Activated CD4-positive, alpha-beta T cell treated with anti-CD3 and anti-CD28 coated beads for 36 hours (primary cell): ENCODE measurements at regions not wholly inside any gene's neighbourhood (a gene's known extent, or its start where the extent isn't known, plus 50 kb on each side); places are given as distances from the start of the nearest gene placed in this dataset.
A peak's percentile ranks its signal among the peaks of the same experiment; 100 is the strongest.

Experiments
- ATAC-seq: fragments of 200-7000 bp; cut with Tn5 transposase; one replicate; pipeline ENCODE4 v1.10.0; 2021; ENCODE audit warnings: mild to moderate bottlenecking, moderate library complexity
- CTCF ChIA-PET: fragments of 350-600 bp; sonication (Branson Sonifier 250); formaldehyde crosslinking; loops from one replicate; lab custom pipeline; 2021; ENCODE audit warnings: antibody characterized with exemption; lab: Charles Lee
- POLR2A ChIA-PET: fragments of 350-600 bp; sonication (Branson Sonifier 250); formaldehyde crosslinking; loops from one replicate; lab custom pipeline; 2021; ENCODE audit warnings: antibody characterized with exemption, inconsistent platforms; lab: Charles Lee
- DNase-seq: peaks from one replicate; pipeline ENCODE4 v3.0.0-alpha.2; 2020
- H3K27ac Mint-ChIP-seq: one replicate; pipeline ENCODE4 v1.8.0; 2021; ENCODE audit warnings: mixed read lengths
- H3K27me3 Mint-ChIP-seq: one replicate; pipeline ENCODE4 v1.8.0; 2021; ENCODE audit warnings: mixed read lengths
- H3K36me3 Mint-ChIP-seq: one replicate; pipeline ENCODE4 v1.8.0; 2021; ENCODE audit warnings: low read depth, mixed read lengths
- H3K4me1 Mint-ChIP-seq: one replicate; pipeline ENCODE4 v1.8.0; 2021; ENCODE audit warnings: mixed read lengths
- H3K4me3 Mint-ChIP-seq: one replicate; pipeline ENCODE4 v1.8.0; 2021; ENCODE audit warnings: mild to moderate bottlenecking, moderate library complexity, mixed read lengths
- H3K9me3 Mint-ChIP-seq: one replicate; pipeline ENCODE4 v1.8.0; 2021; ENCODE audit warnings: low read depth, mixed read lengths
- intact Hi-C, 2 experiments: fragments of 100-400 bp; cut with DNase I in 1 of 2; cut with micrococcal nuclease in 1 of 2; formaldehyde crosslinking; loops; one replicate each; pipeline versions ENCODE4 v1.14.2 to v1.15.1; 2022 to 2024; cut with DNase I, micrococcal nuclease

DNA sequence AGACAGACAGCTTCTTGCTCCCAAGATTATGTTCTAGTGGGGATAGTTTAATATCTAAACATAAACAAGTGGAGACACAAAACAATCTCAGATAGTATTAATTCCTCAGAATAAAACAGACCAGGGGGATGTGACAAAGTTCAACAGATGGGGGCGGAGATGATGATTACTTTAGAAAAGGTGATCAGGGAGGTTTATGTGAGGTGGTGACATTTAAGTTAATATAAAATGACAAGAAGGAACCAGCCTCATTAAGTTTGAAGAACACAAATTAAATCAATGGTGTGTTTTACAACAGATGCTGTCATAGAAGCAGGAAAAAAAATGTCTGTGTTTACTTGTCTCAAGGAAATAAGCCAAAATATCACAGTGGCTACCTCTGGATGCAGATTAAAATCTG is 119.6 kb upstream of the HMHB1 start:
- intact Hi-C loops = no loop called here

DNA sequence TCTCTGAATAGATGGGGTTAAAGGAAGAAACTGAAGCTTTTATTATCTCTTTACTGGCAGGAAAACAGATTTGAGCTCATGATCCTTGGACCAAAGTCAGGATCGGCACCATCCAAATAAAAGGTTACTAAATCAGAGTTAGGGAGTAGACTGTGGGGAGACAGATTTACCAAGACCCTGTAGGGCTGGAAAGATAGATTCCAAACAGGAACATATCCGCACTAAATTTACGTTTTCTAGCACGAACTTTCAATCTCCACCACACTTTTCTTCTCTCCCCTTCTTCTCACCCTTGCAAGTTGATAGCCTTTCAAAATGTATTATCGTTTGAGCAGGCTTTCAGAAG is 120.0 kb upstream of the HMHB1 start:
- POLR2A ChIA-PET = no interaction called here
- intact Hi-C loops = no loop called here
- no peak for ATAC-seq

More for the DNA sequence above, 119.6 kb upstream of the HMHB1 start:
- Mint-ChIP-seq H3K27ac (no peak overlapping the region), H3K9me3 (peaks cover 9% of the 10 kb centered on the region), H3K4me1 (peaks cover 12% of the 10 kb centered on the region), H3K4me3 (no peak overlapping the region), H3K36me3 (peaks cover 8% of the 10 kb centered on the region), H3K27me3 (peaks cover 8% of the 10 kb centered on the region)
- DNase-seq = no peak
- POLR2A ChIA-PET = no interaction called here
- CTCF ChIA-PET = interaction anchor here (0.6 to 1.4 kb wide), 4 partner anchors 9 to 460 kb away, joined by 3 to 4 read pairs (median 4); no protein-coding TSS in a partner anchor
- ATAC-seq = no peak

DNA sequence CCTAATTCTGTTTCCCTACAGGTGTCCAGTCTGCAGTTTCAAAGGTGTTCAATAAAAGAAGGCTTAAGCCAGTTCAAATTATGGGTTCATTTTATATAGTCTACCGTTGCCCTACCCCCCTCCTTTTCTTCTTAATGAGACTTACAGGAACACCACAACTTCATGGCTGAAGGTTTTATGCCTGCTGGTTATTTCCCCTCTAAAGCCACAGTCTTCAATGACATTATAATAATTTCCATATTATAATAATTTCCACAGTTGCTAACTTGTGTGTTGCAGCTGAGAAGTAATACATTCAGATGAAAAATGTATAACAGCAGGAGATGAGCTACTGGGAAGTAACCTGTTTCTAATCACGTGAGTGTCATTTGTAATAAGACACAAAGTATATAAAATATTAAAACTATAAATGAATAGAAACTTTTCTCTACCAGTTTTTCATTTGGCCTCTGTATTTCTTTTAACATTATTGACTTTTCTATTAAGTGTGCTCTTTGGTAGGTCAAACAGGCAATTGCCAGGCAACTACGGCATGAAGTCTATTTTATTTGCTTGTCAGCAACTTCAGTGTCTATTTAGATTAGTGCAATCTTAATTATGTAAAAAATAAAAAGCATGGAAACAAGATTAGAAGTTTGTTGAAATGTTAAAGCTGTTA is 120.5 kb upstream of the HMHB1 start:
- CTCF ChIA-PET = interaction anchor here (1.1 to 1.4 kb wide), 4 partner anchors 9 to 461 kb away, joined by 3 to 4 read pairs (median 4); no protein-coding TSS in a partner anchor
- H3K27ac Mint-ChIP-seq = no peak overlapping the region
- H3K4me1 Mint-ChIP-seq = peaks cover 11% of the 10 kb centered on the region
- peaks cover 6% of the 10 kb centered on the region for H3K27me3 Mint-ChIP-seq
- H3K36me3 Mint-ChIP-seq = peaks cover 8% of the 10 kb centered on the region
- no peak overlapping the region for H3K4me3 Mint-ChIP-seq
- intact Hi-C loops = no loop called here
- ATAC-seq (no peak), DNase-seq (no peak)
- H3K9me3 Mint-ChIP-seq = peaks cover 9% of the 10 kb centered on the region
- POLR2A ChIA-PET = no interaction called here

More for the DNA sequence above, 120.0 kb upstream of the HMHB1 start:
- Mint-ChIP-seq H3K9me3 (peaks cover 9% of the 10 kb centered on the region), H3K36me3 (peaks cover 8% of the 10 kb centered on the region), H3K4me3 (no peak overlapping the region), H3K27me3 (peaks cover 6% of the 10 kb centered on the region), H3K27ac (no peak overlapping the region), H3K4me1 (peaks cover 11% of the 10 kb centered on the region)
- CTCF ChIA-PET = interaction anchor here (1.1 to 1.4 kb wide), 4 partner anchors 9 to 460 kb away, joined by 3 to 4 read pairs (median 4); no protein-coding TSS in a partner anchor
- no peak for DNase-seq

DNA sequence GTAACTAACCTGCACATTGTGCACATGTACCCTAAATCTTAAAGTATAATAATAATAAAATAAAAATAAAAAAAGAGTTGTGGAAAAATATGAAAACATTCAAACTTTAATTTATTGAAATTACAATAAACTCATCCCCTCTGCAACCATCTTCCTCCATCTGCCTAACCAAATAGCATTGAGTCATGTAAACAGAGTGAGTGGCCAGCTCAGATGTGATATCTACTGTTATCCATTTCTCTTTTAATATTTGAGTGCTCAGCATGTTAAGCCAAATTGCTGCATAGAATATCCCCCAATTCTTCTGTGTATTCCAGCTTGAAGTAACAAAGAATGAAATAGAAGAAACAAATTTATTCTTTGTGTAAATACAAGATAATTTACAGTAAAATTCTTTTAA is 124.4 kb upstream of the HMHB1 start:
- Mint-ChIP-seq H3K4me1 (no peaks in the 10 kb centered on the region), H3K27ac (no peak overlapping the region), H3K27me3 (peaks cover 6% of the 10 kb centered on the region), H3K4me3 (no peak overlapping the region), H3K9me3 (peaks cover 9% of the 10 kb centered on the region), H3K36me3 (peaks cover 8% of the 10 kb centered on the region)
- intact Hi-C loops = no loop called here
- ATAC-seq = no peak
- no peak for DNase-seq
- ChIA-PET POLR2A (no interaction called here), CTCF (no interaction called here)

DNA sequence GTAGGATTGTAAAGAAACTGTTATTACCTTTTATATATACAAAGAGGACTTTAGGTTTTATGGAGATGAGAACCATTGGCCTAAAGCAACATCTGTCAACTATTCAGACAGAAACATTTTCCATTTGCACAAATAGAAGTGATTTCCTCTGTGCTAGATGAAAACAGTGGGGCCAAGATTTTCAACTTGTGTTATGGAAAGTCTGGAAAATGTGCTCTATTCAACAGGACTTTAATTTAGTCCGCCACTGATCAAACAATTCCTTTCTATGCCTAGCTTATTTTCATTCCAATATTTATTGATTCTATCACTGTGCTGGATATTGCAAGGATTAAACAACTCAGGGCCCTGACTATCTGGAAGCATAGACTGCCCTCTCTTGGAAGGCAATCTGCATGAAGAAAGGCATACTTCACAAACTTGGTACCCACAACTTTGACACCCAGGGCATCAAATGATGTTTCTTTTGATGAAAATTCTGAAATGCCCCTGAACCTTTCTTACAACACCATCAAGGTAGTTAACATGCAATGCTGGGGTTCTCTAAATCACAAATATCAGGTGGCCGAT is 126.6 kb upstream of the HMHB1 start:
- intact Hi-C loops = no loop called here
- DNase-seq = no peak
- CTCF ChIA-PET = no interaction called here
- H3K27ac Mint-ChIP-seq = no peak overlapping the region
- no peak for ATAC-seq
- peaks cover 3% of the 10 kb centered on the region for H3K27me3 Mint-ChIP-seq
- H3K9me3 Mint-ChIP-seq = peaks cover 5% of the 10 kb centered on the region
- H3K4me1 Mint-ChIP-seq = no peaks in the 10 kb centered on the region
- H3K36me3 Mint-ChIP-seq = peaks cover 5% of the 10 kb centered on the region
- POLR2A ChIA-PET = no interaction called here
- no peak overlapping the region for H3K4me3 Mint-ChIP-seq

DNA sequence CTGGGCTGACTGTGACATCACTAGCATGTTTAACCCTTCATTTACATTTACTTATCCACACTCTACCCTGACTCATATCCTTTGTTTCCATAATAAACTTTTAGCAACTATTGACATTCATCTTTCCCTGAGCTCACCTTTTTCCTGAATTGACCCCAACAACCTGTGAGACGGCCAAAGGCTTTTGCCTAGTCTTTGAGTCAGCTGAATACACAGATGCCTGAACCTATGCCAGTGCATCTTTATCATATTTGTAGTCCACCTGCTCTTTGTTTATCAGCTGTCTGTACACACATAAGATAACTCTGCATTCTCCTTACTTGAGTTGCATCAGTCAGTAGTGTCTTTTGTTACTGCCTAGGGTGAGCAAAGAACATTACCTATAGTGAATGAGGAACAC is 128.5 kb upstream of the HMHB1 start:
- Mint-ChIP-seq H3K36me3 (no peaks in the 10 kb centered on the region), H3K4me3 (no peak overlapping the region), H3K9me3 (no peaks in the 10 kb centered on the region), H3K27me3 (no peaks in the 10 kb centered on the region), H3K4me1 (peaks cover 17% of the 10 kb centered on the region), H3K27ac (no peak overlapping the region)
- intact Hi-C loops = no loop called here
- ChIA-PET CTCF (interaction anchor here (1.2 to 1.4 kb wide), 2 partner anchors 15 to 141 kb away, joined by 3 to 4 read pairs; no protein-coding TSS in a partner anchor), POLR2A (no interaction called here)
- DNase-seq (no peak), ATAC-seq (no peak)

DNA sequence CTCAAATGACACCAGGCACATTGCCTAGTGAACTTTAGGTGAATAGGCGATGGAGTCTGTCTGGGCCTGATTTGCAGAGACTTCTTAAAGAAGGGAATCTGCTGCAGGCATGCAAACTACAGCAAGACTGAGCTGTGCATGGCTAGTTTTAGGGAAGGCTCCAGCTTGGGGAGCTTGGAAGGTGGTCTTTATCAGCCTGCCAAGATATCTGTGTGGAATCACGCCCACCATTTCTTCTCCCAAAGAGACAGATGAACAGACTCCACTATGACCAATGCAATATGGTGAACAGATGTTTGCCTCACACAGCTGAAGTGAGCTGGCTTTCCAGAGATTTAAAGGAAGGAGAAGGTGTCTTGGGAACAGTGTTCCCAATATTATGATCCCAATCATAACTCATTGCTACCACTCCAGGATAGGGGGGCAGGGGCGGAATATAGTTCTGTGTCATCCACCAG is 129.0 kb upstream of the HMHB1 start:
- no peak overlapping the region for H3K4me3 Mint-ChIP-seq
- CTCF ChIA-PET = interaction anchor here (0.8 to 1.4 kb wide), 3 partner anchors 9 to 142 kb away, joined by 3 to 4 read pairs (median 4); no protein-coding TSS in a partner anchor
- H3K9me3 Mint-ChIP-seq = no peaks in the 10 kb centered on the region
- H3K27me3 Mint-ChIP-seq = no peaks in the 10 kb centered on the region
- DNase-seq (no peak), ATAC-seq (no peak)
- POLR2A ChIA-PET = no interaction called here
- no peak overlapping the region for H3K27ac Mint-ChIP-seq
- no peaks in the 10 kb centered on the region for H3K36me3 Mint-ChIP-seq
- intact Hi-C loops = no loop called here
- peaks cover 22% of the 10 kb centered on the region for H3K4me1 Mint-ChIP-seq

DNA sequence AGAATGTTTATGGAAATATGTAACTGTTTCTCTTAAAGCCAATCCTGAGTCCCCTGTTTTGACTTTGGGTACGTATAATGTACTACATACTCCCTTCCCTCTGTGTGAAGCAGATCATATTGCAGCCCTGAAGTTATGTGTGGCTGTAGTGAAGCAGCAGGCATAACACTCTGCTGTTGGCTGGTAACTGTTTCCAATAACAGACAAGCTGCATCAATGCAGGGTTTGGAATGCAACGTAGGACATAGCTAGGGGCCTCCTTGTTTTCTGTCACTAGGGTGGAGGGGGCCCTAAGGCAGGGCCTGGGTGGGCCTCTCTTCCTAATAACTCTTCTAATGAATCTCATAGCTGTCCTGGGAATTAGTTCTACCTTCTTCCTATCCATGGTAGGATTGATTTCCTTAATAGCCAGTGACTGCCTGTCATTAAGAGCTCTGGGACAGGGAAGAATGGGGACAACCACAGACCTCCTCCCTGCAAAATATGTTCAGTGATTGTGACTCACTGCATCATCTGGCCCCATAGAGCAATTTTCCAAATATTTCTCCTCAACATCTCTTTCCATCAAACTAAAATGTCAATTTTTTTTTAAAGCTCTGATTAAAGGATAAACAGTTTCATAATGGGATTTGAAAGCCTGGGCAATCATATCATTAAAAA is 129.6 kb upstream of the HMHB1 start:
- ATAC-seq = no peak
- no peaks in the 10 kb centered on the region for H3K36me3 Mint-ChIP-seq
- H3K27ac Mint-ChIP-seq = no peak overlapping the region
- no peaks in the 10 kb centered on the region for H3K27me3 Mint-ChIP-seq
- intact Hi-C loops = no loop called here
- DNase-seq = no peak
- CTCF ChIA-PET = interaction anchor here (0.8 to 1.4 kb wide), 3 partner anchors 9 to 142 kb away, joined by 3 to 4 read pairs (median 4); no protein-coding TSS in a partner anchor
- POLR2A ChIA-PET = no interaction called here
- H3K4me3 Mint-ChIP-seq = no peak overlapping the region
- H3K9me3 Mint-ChIP-seq = no peaks in the 10 kb centered on the region
- peaks cover 26% of the 10 kb centered on the region for H3K4me1 Mint-ChIP-seq

DNA sequence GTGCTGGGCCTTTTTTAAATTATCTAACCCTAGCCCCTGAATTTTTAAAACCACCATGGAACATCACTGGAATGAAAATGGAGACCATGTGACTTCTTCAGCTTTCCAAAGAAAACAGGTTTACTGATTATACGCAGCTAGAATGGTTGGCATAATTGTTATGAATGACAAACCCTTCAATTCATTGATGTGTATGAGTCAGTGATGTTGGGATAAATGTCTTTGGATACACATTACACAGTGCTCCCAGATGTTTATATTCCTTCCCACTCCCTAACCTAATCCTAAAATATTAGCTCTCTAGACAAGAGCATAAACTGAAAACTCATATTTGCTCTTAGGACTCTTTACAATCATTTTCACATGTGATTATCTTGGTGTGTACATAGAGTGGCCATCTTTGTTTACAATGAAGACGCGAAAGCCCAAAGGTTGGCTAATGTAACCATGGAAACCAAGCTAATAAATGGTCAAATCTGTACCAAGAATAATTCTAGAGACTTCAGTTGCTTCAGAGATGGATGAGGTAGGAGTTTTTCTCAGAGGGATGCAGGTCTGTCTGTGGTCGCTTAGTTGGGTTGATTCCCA is 131.2 kb upstream of the HMHB1 start:
- H3K4me3 Mint-ChIP-seq = no peak overlapping the region
- no peaks in the 10 kb centered on the region for H3K27me3 Mint-ChIP-seq
- CTCF ChIA-PET = no interaction called here
- H3K27ac Mint-ChIP-seq = no peak overlapping the region
- POLR2A ChIA-PET = interaction anchor here (0.6 kb wide), 1 partner anchor 300 kb away, joined by 4 read pairs; no protein-coding TSS in a partner anchor
- intact Hi-C loops = no loop called here
- DNase-seq (no peak), ATAC-seq (no peak)
- peaks cover 26% of the 10 kb centered on the region for H3K4me1 Mint-ChIP-seq
- no peaks in the 10 kb centered on the region for H3K9me3 Mint-ChIP-seq
- H3K36me3 Mint-ChIP-seq = no peaks in the 10 kb centered on the region

DNA sequence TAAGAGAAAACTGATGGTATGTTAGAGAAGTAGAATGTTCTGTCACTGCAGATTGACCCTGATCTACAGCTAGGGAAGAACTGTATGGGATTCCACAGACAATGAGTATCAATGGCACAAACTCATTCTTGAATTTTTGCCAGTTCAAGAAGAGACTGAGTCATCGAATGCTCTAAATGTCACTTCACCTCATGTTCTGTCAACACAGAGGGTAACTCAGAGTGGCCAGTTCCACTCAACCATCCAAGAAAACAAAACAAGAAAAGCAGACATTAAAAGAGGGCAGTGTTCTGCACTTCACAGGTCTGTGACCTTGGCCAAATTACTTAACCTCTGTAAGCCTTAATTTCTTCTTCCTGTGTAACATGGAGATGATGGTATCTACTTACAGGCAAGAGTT is 132.2 kb upstream of the HMHB1 start:
- H3K27me3 Mint-ChIP-seq = peaks cover 2% of the 10 kb centered on the region
- no peaks in the 10 kb centered on the region for H3K36me3 Mint-ChIP-seq
- intact Hi-C loops = loop anchor here in 1 of 2 experiments (2.0 kb wide), 1 partner anchor 27 kb away; no protein-coding TSS in a partner anchor
- no peak overlapping the region for H3K4me3 Mint-ChIP-seq
- H3K27ac Mint-ChIP-seq = no peak overlapping the region
- peaks cover 26% of the 10 kb centered on the region for H3K4me1 Mint-ChIP-seq
- POLR2A ChIA-PET = no interaction called here
- DNase-seq = no peak
- CTCF ChIA-PET = no interaction called here
- peak; percentile 71 for ATAC-seq
- no peaks in the 10 kb centered on the region for H3K9me3 Mint-ChIP-seq

DNA sequence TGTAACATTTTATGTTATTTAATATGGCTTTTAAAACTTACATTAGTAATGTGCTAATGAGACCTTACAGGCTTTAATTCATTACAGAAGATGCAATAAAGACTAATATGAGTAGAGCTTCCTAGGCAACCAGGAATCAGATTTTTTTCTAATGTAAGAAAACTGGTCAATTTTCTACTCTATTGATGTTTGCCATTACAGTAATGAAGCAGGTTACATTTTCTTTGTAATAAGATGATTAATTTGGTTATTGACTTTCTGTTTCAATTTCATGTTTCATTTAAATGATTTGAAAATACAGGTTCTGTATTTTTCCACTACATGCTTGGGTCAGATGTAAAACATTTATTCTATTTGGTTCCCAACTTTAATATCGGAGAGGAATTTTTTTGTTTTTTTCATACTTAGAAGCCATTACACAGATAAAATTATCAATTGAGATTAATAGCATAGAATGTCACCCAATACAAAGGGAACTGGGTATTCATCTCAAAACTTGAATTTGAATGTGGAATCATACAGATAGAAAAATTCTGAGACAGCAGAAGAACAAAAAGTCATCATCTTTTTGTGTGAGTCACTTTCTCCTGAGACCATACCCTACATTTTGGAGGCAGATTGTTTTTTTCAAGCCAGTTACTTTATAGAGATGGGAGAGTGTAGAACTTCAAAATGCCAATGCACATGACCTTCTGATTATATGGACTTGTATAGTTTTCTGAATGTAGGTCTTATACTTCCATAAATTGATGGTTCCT is 133.6 kb upstream of the HMHB1 start:
- DNase-seq (no peak), ATAC-seq (peak; percentile 63)
- Mint-ChIP-seq H3K4me1 (peaks cover 26% of the 10 kb centered on the region), H3K4me3 (no peak overlapping the region), H3K27ac (no peak overlapping the region), H3K27me3 (peaks cover 6% of the 10 kb centered on the region), H3K9me3 (no peaks in the 10 kb centered on the region), H3K36me3 (no peaks in the 10 kb centered on the region)
- intact Hi-C loops = loop anchor here (1.0 to 2.0 kb wide), 5 partner anchors 25 to 669 kb away; no protein-coding TSS in a partner anchor
- ChIA-PET CTCF (interaction anchor here (0.6 kb wide), 1 partner anchor 683 kb away, joined by 3 read pairs; no protein-coding TSS in a partner anchor), POLR2A (no interaction called here)
